IMR-90 (cell line): ENCODE measurements at regions not wholly inside any gene's neighbourhood (a gene's known extent, or its start where the extent isn't known, plus 50 kb on each side); places are given as distances from the start of the nearest gene placed in this dataset.

Source experiments
- ATAC-seq: fragments of 200-7000 bp; cut with Tn5 transposase; 2 replicates; pipeline ENCODE4 v1.9.1; 2020; ENCODE audit warnings: low read depth, mild to moderate bottlenecking, moderate library complexity
- BruUV-seq: library from RNA; stranded (reverse); fragments of 400-500 nt; replicated peaks from 2 replicates; lab custom pipeline; 2021; lab: Mats Ljungman, UMichigan
- CTCF ChIA-PET: fragments of 300-600 bp; formaldehyde crosslinking; extraction: SDS; loops from one replicate; lab custom pipeline; 2021; ENCODE audit warnings: antibody characterized with exemption; lab: Yijun Ruan, JAX
- POLR2A ChIA-PET: fragments of 300-600 bp; sonication (Branson Sonifier 250); formaldehyde crosslinking; loops from one replicate; lab custom pipeline; 2022; ENCODE audit warnings: antibody characterized with exemption; ENCODE audit not compliant: unreplicated experiment; lab: Charles Lee
- DNase-seq: peaks from one replicate; pipeline ENCODE4 v3.0.0; 2013
- H2AFZ ChIP-seq: replicated peaks from 2 replicates; pipeline ENCODE3; 2013; ENCODE audit warnings: low read length, mild to moderate bottlenecking; ENCODE audit not compliant: poor library complexity
- H2AK5ac ChIP-seq: 2 replicates; pipeline ENCODE4 v1.6.1; 2013; ENCODE audit warnings: low read depth, low read length, inconsistent platforms
- H2AK9ac ChIP-seq: replicated peaks from 2 replicates; pipeline ENCODE3; 2013; ENCODE audit warnings: mild to moderate bottlenecking, low read depth, low read length, moderate library complexity; ENCODE audit not compliant: poor library complexity
- H2BK120ac ChIP-seq: 2 replicates; pipeline ENCODE4 v1.6.1; 2013; ENCODE audit warnings: low read depth, low read length, inconsistent platforms
- H2BK15ac ChIP-seq: 3 replicates; pipeline ENCODE4 v1.6.1; 2013; ENCODE audit warnings: low read depth, low read length, inconsistent platforms
- H2BK20ac ChIP-seq: 2 replicates; pipeline ENCODE4 v1.6.1; 2013; ENCODE audit warnings: low read depth, mild to moderate bottlenecking, inconsistent platforms, low read length, moderate library complexity
- H2BK5ac ChIP-seq: 2 replicates; pipeline ENCODE4 v1.6.1; 2013; ENCODE audit warnings: mild to moderate bottlenecking, low read depth, low read length, inconsistent platforms; ENCODE audit not compliant: poor library complexity, severe bottlenecking
- H3K14ac ChIP-seq: replicated peaks from 2 replicates; pipeline ENCODE4 v1.6.1; 2013; ENCODE audit warnings: low read depth, low read length, inconsistent platforms
- H3K18ac ChIP-seq: 2 replicates; pipeline ENCODE4 v1.6.1; 2013; ENCODE audit warnings: low read depth, low read length, control low read depth
- H3K23ac ChIP-seq: 2 replicates; pipeline ENCODE4 v1.6.1; 2013; ENCODE audit warnings: low read depth, low read length, inconsistent platforms
- H3K27ac ChIP-seq: 2 replicates; pipeline ENCODE4 v1.5.1; 2013; ENCODE audit warnings: mild to moderate bottlenecking, control low read depth, low read length; ENCODE audit not compliant: insufficient read depth
- H3K27me3 ChIP-seq: 2 replicates; pipeline ENCODE4 v1.6.1; 2013; ENCODE audit warnings: low read length; ENCODE audit not compliant: control insufficient read depth, insufficient read depth
- H3K36me3 ChIP-seq: 2 replicates; pipeline ENCODE4 v1.6.1; 2013; ENCODE audit warnings: low read length, mixed read lengths; ENCODE audit not compliant: control insufficient read depth, insufficient read depth
- H3K4ac ChIP-seq: 2 replicates; pipeline ENCODE4 v1.6.1; 2013; ENCODE audit warnings: low read depth, low read length, inconsistent platforms
- H3K4me1 ChIP-seq: 2 replicates; pipeline ENCODE4 v1.6.1; 2013; ENCODE audit warnings: low read length, mixed read lengths; ENCODE audit not compliant: control insufficient read depth, insufficient read depth
- H3K4me2 ChIP-seq: 2 replicates; pipeline ENCODE4 v1.6.1; 2013; ENCODE audit warnings: low read depth, mild to moderate bottlenecking, control low read depth, low read length, moderate library complexity
- H3K4me3 ChIP-seq: 2 replicates; pipeline ENCODE4 v1.5.1; 2013; ENCODE audit warnings: low read depth, mild to moderate bottlenecking, control low read depth, low read length, moderate library complexity; ENCODE audit not compliant: insufficient read depth
- H3K56ac ChIP-seq: 2 replicates; pipeline ENCODE4 v1.6.1; 2013; ENCODE audit warnings: low read length, inconsistent platforms; ENCODE audit not compliant: insufficient read depth; ENCODE audit errors: extremely low read depth
- H3K79me1 ChIP-seq, 2 experiments: 2 replicates each; pipeline ENCODE4 v1.6.1; 2013; ENCODE audit warnings: low read length in 2 of 2, inconsistent platforms in 1 of 2, low read depth in 1 of 2
- H3K9ac ChIP-seq: 2 replicates; pipeline ENCODE4 v1.6.1; 2013; ENCODE audit warnings: low read depth, low read length, control low read depth
- H3K9me1 ChIP-seq: 2 replicates; pipeline ENCODE4 v1.6.1; 2013; ENCODE audit warnings: low read length, inconsistent platforms; ENCODE audit not compliant: insufficient read depth
- H3K9me3 ChIP-seq: 2 replicates; pipeline ENCODE4 v1.6.1; 2013; ENCODE audit warnings: low read length; ENCODE audit not compliant: control insufficient read depth, insufficient read depth
- H4K20me1 ChIP-seq: 2 replicates; pipeline ENCODE4 v1.6.1; 2013; ENCODE audit warnings: low read length, inconsistent platforms; ENCODE audit not compliant: insufficient read depth
- H4K5ac ChIP-seq: 2 replicates; pipeline ENCODE4 v1.6.1; 2013; ENCODE audit warnings: mild to moderate bottlenecking, low read depth, low read length, control low read depth
- H4K8ac ChIP-seq, 2 experiments: 2 replicates each; pipeline ENCODE4 v1.6.1; 2013; ENCODE audit warnings: low read depth in 2 of 2, low read length in 2 of 2, control low read depth in 1 of 2, inconsistent platforms in 1 of 2
- H4K91ac ChIP-seq: 2 replicates; pipeline ENCODE4 v1.6.1; 2013; ENCODE audit warnings: low read depth, low read length, inconsistent platforms; ENCODE audit not compliant: insufficient read depth
- BHLHE40 ChIP-seq: fragments of 150-350 bp; IDR thresholded peaks from 2 replicates; pipeline ENCODE4 v1.6.1; 2016; ENCODE audit warnings: mild to moderate bottlenecking, low read depth, low read length
- CEBPB ChIP-seq: IDR thresholded peaks from 2 replicates; pipeline ENCODE4 v1.6.1; 2012; ENCODE audit warnings: low read depth, low read length, improper control_type of control experiment
- CHD1 ChIP-seq: IDR thresholded peaks from 2 replicates; pipeline ENCODE4 v1.6.1; 2012; ENCODE audit warnings: low read depth, low read length, improper control_type of control experiment
- CTCF ChIP-seq: conservative IDR thresholded peaks from 2 replicates; pipeline ENCODE4 v1.5.1; 2012; ENCODE audit warnings: mild to moderate bottlenecking, low read depth, low read length, improper control_type of control experiment
- ELK1 ChIP-seq: fragments of 150-350 bp; IDR thresholded peaks from 2 replicates; pipeline ENCODE4 v1.6.1; 2016; ENCODE audit warnings: low read depth, mild to moderate bottlenecking, low read length, moderate library complexity, borderline replicate concordance
- FOS ChIP-seq: fragments of 150-350 bp; IDR thresholded peaks from 2 replicates; pipeline ENCODE4 v1.6.1; 2016; ENCODE audit warnings: low read depth, low read length
- MAFK ChIP-seq: IDR thresholded peaks from 2 replicates; pipeline ENCODE4 v1.6.1; 2012; ENCODE audit warnings: low read depth, low read length, improper control_type of control experiment
- MAZ ChIP-seq: IDR thresholded peaks from 2 replicates; pipeline ENCODE4 v1.6.1; 2012; ENCODE audit warnings: low read depth, mild to moderate bottlenecking, low read length, improper control_type of control experiment, moderate library complexity, borderline replicate concordance
- MXI1 ChIP-seq: IDR thresholded peaks from 2 replicates; pipeline ENCODE4 v1.6.1; 2012; ENCODE audit warnings: low read depth, mild to moderate bottlenecking, low read length, moderate library complexity, borderline replicate concordance
- NFE2L2 ChIP-seq: fragments of 150-350 bp; IDR thresholded peaks from 2 replicates; pipeline ENCODE4 v1.6.1; 2016; ENCODE audit warnings: low read depth, mild to moderate bottlenecking, low read length
- POLR2A ChIP-seq: IDR thresholded peaks from 2 replicates; pipeline ENCODE4 v1.6.1; 2012; ENCODE audit warnings: mild to moderate bottlenecking, low read depth, low read length
- RAD21 ChIP-seq: IDR thresholded peaks from 2 replicates; pipeline ENCODE4 v1.6.1; 2012; ENCODE audit warnings: low read length, improper control_type of control experiment
- RCOR1 ChIP-seq: IDR thresholded peaks from 2 replicates; pipeline ENCODE4 v1.6.1; 2012; ENCODE audit warnings: mild to moderate bottlenecking, low read length, improper control_type of control experiment; ENCODE audit not compliant: insufficient replicate concordance
- RFX5 ChIP-seq: IDR thresholded peaks from 2 replicates; pipeline ENCODE4 v1.8.0; 2012; ENCODE audit warnings: low read depth, mild to moderate bottlenecking, low read length, moderate library complexity
- SMC3 ChIP-seq: fragments of 150-350 bp; IDR thresholded peaks from 2 replicates; pipeline ENCODE4 v1.6.1; 2016; ENCODE audit warnings: low read depth, mild to moderate bottlenecking, antibody characterized with exemption, low read length, moderate library complexity
- WGBS, 2 experiments: methylation state at CpG; one replicate each; pipeline versions ENCODE4 v1.1.5 to v1.1.7; 2013; ENCODE audit warnings: missing lambda C conversion rate in 2 of 2; ENCODE audit not compliant: insufficient read length in 1 of 2; ENCODE audit errors: extremely low coverage in 2 of 2; 5-methylcytosine and 5-hydroxymethylcytosine counted together
- dilution Hi-C: fragments of 300-500 bp; cut with HindIII; formaldehyde crosslinking; loops from one replicate; pipeline ENCODE4 v1.14.3; 2018; ENCODE audit warnings: low sequenced_read_pairs; ENCODE audit not compliant: unreplicated experiment
- in situ Hi-C: fragments of 300-500 bp; cut with MboI; formaldehyde crosslinking; loops from 3 replicates; pipeline ENCODE4 v1.14.3; 2019; ENCODE audit warnings: low sequenced_read_pairs, inconsistent platforms, mixed read lengths
- intact Hi-C: fragments of 100-400 bp; cut with micrococcal nuclease; formaldehyde crosslinking; loops from 2 replicates; pipeline ENCODE4 v1.10.0; 2022
- TF ChIP-seq, protein P1 (sequence below): fragments of 150-350 bp; IDR thresholded peaks from 2 replicates; pipeline ENCODE4 v1.6.1; 2017; ENCODE audit warnings: mild to moderate bottlenecking, antibody characterized with exemption, low read length, low read depth

DNA sequence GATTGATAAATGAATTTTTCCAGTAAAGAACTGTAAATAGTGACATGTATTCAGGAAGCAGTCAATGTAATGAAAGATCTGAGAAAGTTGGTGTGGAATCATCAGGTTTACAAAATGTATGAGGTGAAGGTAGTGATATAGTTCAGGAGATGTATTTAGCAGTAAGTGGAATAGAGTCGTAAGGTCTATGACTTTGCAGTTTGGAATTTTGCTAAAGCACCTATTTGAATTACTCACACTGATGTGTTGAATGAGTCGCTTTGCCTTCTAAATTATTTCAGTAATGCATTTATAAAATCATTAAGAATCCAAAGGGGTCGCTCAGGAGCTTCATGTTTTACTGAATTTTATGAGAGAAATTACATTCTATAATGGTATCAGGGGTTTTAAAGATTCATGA is 713.7 kb downstream of the DSC3 start:
- H3K27me3 ChIP-seq, result no peaks in the 10 kb centered on the region
- no TSS peak for BruUV-seq
- CTCF ChIA-PET, result no interaction called here
- H3K14ac ChIP-seq, result no peak overlapping the region
- H3K56ac ChIP-seq, result no peak overlapping the region
- H2AFZ ChIP-seq, result no peak overlapping the region
- H3K4me1 ChIP-seq, result no peaks in the 10 kb centered on the region
- H2AK9ac ChIP-seq, result no peak overlapping the region
- no peaks in the 10 kb centered on the region for H4K20me1 ChIP-seq
- H3K79me1 ChIP-seq, result no peaks in the 10 kb centered on the region
- in situ Hi-C loops (no loop called here), intact Hi-C loops (no loop called here), dilution Hi-C loops (no loop called here)
- no peak overlapping the region for H3K23ac ChIP-seq
- no peak overlapping the region for H3K9ac ChIP-seq
- no peak overlapping the region for H3K27ac ChIP-seq
- no peak for TF ChIP-seq MAFK
- no peak for TF ChIP-seq FOS
- TF ChIP-seq RAD21, result no peak
- TF ChIP-seq MXI1, result no peak
- no peak for TF ChIP-seq POLR2A
- no peak for TF ChIP-seq ELK1
- TF ChIP-seq CTCF, result no peak
- no peak for TF ChIP-seq BHLHE40
- no peak for TF ChIP-seq MAZ
- TF ChIP-seq NFE2L2, result no peak
- no peak for TF ChIP-seq RFX5
- TF ChIP-seq, protein P1, sequence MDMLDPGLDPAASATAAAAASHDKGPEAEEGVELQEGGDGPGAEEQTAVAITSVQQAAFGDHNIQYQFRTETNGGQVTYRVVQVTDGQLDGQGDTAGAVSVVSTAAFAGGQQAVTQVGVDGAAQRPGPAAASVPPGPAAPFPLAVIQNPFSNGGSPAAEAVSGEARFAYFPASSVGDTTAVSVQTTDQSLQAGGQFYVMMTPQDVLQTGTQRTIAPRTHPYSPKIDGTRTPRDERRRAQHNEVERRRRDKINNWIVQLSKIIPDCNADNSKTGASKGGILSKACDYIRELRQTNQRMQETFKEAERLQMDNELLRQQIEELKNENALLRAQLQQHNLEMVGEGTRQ, result no peak
- TF ChIP-seq RCOR1, result no peak
- TF ChIP-seq CHD1, result no peak
- no peak for TF ChIP-seq CEBPB
- no peak for TF ChIP-seq SMC3
- DNase-seq, result no peak
- WGBS, 2 experiments, result no CpG with 5 or more reads among the region's 3 CpGs
- H3K36me3 ChIP-seq, result no peaks in the 10 kb centered on the region
- H3K9me1 ChIP-seq, result no peaks in the 10 kb centered on the region
- no peak overlapping the region for H2AK5ac ChIP-seq
- H4K8ac ChIP-seq, result no peak overlapping the region
- no peak overlapping the region for H4K91ac ChIP-seq
- H3K18ac ChIP-seq, result no peak overlapping the region
- no peak overlapping the region for H3K4me3 ChIP-seq
- POLR2A ChIA-PET, result no interaction called here
- no peak overlapping the region for H2BK20ac ChIP-seq
- H3K4me2 ChIP-seq, result no peak overlapping the region
- no peak overlapping the region for H4K5ac ChIP-seq
- ATAC-seq, result no peak
- no peak overlapping the region for H2BK120ac ChIP-seq
- no peak overlapping the region for H3K4ac ChIP-seq
- H2BK5ac ChIP-seq, result no peak overlapping the region
- peaks cover 3% of the 10 kb centered on the region; the same call in 1 of the 2 replicates for H3K9me3 ChIP-seq
- H2BK15ac ChIP-seq, result no peak overlapping the region
